CD4-positive, alpha-beta T cell treated with Interleukin-17A for 4 hours (primary cell): ENCODE measurements at regions not wholly inside any gene's neighbourhood (a gene's known extent, or its start where the extent isn't known, plus 50 kb on each side); places are given as distances from the start of the nearest gene placed in this dataset.

Source experiments
- DNase-seq: peaks from one replicate; pipeline ENCODE4 v3.0.0-alpha.2; 2020; ENCODE audit warnings: mixed read lengths

DNA sequence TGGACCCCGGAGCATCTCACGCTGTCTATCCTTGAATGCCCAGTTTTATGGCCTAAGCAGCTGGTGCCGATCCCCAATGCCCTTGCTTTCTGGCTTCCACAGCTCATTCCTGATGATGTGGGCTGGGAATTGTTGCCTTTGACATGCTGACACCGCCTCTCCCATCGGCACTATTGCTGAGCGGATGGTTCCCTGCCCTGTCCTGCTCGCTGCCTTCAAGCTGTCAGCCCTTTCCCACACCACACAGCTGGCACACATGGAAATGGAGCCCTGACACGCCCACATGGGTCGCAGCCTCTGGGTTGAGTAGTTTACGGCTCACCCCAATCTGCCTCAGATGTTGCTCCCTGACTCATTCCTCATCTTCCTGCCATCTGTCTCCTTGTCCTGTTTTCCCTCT is 110.2 kb upstream of the SESN3 start:
- DNase-seq: no peak

DNA sequence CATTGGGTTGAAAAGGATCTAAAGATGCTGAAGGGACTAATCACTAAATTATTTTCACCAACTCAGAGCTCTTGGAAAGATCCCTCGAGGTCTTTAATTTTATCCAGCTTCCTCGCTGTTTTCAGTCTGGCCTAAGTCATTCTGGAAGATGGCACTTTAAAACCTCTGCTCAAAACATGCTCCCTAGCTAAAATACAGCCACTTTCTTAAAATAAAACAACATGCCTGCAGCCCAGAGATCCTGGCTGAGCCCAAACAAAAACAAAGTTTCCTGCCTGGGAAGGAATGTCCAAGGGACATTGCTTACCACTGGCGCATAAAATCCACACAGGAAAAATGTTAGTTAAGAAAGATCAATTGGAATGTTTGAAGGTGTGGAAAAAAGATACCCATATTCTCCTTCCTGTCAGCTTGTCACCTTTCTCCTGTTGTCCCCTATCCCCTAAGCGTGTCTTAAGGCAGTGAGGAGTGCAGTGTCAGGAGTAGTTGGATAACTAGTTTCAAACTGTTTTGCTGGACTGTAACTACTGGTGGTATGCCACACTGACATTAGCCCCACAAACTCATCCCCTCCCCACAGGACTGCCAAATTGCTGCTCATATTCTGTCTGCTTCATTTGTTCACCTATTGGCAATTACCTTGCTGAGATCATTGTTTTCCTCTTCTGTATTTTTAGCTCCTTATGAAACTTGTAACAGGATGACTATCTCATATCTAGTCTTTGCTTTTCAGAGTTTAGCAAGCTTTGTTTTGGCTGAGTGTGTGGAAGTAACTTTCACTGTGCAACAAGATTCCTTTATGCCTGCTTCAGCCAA is 108.3 kb upstream of the SESN3 start:
- DNase-seq: no peak

DNA sequence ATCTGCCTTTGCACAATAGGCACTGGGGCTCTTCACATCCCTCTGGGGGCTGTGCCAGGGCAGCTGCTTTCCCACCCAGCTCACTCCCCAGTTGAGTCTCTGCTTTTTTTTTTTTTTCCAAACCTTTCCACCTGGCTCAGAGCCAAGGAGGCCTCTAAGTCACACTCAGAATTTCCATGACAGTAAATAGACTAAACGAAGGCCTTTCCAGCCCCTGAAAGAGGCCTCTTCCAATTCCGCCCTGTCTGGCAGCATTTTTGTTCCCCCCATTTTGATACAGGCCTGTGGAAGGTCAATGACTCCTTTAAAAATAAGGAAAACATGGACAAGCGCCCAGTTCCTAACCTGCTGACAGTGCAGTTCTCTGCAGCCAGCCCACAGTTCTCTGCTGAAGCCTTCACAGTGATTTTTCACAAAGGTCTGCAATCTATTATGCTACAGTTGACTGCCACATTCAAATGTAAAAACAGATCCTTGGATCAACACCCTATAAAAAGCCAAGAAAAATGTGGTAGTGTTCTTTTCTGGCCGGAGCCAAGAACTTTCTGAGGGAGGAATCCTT is 107.5 kb upstream of the SESN3 start:
- peak; percentile 5 for DNase-seq

DNA sequence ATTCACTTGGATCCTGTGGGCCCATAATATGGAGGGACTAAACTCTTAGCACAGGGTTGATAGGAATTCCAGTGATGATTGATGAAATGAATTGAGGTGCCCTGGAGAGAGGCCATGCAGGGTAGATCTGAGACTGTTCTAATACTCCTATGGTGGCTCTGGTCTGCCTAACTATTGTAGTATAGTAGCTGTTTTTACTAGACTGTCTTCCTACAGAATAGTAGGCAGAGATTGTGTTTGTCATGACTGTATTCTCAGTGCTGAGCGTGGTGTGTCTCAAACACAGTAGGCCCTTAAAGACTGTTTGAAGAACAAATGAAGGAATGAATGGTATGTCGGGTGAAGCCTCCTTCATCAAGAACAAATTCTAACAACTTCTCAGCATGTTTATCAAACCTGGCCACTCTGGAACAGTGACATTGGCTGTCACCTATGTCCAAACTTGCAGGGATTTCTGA is 107.0 kb upstream of the SESN3 start:
- DNase-seq: peak; percentile 3

DNA sequence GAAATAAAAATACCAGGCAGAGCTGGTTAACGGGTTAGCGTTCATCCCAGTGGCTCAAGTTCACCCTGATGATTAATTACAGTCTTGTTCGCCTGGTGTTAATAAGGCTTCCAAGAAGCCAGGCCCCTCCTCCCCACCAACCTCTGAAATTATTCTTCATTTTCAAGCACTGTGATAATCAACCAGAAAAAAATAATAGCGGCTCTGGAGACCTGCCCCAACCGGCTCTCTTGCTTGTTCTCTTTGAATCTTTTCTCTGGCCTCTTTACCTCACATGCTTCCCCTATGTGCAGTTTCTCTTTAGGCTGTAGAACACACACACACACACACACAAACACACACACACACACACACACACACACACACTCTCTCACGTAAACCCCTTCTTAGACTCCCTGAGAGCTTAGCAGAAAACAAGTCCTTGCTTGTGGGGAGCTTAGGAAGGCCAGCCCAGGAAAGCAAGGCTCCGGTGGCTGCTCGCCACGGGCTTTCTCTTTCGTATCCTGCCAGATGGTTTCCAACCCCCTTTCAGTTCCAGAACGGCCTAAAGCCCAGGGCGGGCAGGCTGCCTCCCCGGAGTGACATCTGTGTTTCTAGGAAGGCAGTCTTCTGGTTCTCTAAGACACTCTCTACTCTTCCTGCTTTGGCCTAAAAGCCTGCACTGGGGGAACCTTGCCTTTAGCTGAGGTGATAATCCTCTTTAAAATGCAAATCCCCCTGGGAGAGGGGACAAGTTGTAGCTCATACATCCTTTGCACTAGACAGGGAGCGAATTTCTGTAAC is 106.4 kb upstream of the SESN3 start:
- peak; percentile 57 for DNase-seq

DNA sequence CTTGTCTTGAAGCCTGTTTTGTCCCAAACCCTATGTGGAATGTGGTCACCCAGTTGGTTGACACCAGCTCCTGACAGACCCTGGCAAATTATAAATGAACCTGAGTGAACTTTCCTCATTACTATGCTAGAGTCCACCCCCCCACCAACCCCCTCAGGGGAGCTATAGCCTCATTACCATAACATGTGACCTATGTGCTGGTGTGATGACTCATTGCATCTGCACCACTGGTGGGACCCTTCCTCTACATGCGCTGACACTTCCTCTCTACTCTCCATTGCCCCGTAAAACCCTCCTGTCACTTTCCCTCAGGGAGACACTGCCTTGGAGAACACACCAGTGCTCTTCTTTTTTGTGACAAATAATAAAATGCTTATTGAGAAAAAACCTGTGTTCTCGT is 105.0 kb upstream of the SESN3 start:
- DNase-seq: peak; percentile 21

DNA sequence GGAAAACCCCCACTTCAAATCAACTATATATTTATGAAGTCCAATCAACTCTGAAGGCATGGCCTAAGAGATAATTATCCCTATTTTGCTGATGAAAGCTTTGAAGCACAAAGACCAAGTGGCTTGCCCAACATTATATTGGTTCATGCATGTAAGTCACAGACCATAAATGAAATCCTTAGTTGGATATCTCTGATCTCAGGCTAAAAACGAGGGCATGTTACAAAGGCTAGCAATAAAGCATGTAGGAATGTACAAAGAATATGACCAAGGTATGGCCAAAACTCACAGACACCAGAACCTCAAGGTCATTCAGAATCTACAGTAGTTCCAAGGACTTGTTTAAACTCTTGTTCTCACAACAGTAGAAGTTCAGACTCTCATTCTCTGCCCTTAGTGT is 100.2 kb upstream of the SESN3 start:
- no peak for DNase-seq

DNA sequence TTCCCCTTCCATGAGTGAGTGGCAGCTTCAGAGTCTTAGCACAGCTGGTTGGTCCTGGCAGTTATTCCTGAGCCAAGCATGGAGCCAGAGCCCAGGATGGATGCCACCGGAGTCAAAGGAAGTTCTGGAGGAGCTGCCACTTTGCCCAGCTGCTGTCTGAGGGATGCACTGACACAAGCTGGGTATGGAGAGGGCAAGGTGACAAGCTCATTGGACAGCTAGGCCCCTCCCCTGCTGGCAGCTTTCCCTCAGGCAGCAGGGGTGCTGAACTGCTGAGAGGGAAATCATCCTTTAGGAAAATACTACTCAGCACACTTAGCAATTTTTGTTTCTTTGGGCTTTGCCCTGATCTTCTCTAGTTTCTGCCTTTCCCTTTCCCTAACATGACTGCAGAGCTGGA is 99.3 kb upstream of the SESN3 start:
- no peak for DNase-seq

DNA sequence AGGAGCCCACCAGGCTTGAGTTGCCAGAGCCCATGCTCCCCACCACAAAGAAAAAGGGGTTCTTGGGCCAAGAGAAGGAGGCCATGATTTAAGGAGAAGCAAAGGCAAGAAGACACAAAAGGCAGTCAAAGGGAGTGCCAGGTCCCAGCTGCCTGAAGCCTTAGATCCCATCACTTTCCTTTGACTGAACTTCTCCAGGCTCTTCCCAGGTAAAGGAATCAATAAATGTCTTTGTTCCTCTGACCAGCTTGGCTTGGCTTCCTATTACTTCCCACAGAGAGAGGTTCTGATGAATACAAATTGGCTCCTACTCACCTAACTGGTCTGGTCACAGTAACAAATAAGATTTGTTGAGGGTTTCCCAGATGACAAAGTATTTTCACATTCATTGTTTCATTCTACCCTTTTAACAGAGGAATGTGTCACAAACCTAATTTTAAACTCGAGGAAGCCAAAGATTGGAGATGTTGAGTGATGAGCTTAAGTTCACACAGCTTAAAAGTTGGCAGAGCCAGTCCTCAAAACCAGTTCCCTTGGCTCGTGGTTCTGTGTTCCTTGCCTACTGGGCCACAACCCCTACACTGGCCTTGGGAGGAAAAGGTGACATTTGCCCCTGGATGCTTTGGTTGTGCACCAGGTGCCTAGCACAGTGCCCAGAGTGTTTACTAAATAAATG is 96.4 kb upstream of the SESN3 start:
- DNase-seq: no peak

DNA sequence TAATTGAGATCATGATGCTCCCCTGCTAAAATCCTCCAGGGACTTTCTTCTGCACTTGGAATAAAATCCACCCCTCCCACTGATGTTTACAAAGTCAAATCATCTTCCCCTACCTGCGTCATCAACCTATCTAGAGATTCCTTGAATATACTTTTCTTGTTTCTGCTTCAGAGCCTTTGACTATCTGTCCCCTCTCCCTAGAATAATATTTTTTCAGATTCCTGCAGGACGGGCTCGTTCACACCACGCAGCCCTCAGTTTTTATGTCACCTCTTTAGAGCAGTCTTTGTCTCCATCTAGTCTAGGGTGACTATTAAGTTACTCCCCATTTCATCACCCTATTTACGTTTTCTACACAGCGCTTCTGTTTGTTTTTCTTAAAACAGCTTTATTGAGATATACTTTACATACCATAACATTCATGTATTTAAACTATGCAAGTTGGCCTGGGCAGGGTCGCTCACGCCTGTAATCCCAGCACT is 94.8 kb upstream of the SESN3 start:
- no peak for DNase-seq

DNA sequence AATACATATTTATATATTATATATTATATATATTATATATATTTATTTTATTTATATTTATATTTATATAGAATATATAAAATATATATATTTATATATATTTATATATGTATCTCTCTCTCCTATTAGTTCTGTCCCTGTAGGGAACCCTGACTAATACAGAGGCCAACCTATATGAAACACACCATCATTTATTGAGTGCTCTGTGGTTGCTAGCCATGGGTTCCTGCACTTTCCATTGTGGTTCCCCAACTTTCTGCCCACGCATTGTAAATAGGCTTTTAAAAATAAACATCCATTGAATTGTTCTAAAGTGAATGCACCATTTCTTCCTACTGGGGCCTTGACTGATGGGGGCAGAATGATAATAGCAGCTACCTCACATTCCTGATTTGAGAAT is 93.8 kb upstream of the SESN3 start:
- no peak for DNase-seq

DNA sequence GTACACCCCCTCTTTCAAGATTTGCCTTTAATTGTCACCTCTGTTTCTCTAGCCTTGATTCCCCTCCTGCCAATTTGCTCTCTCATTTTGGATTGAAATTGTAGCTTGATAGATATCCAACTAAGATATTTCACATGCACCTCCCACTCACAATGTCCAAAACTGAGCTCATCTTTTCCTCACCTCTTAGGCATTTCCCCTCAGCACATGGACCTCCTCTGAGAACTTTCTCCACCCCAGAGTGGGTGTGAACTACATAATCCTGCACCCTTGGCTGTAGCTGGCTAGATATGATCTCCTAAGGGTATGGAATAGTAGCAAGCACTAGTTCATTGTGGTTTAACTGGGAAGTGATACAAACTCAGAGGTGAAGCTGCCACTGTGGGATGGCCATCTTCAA is 91.5 kb upstream of the SESN3 start:
- no peak for DNase-seq

DNA sequence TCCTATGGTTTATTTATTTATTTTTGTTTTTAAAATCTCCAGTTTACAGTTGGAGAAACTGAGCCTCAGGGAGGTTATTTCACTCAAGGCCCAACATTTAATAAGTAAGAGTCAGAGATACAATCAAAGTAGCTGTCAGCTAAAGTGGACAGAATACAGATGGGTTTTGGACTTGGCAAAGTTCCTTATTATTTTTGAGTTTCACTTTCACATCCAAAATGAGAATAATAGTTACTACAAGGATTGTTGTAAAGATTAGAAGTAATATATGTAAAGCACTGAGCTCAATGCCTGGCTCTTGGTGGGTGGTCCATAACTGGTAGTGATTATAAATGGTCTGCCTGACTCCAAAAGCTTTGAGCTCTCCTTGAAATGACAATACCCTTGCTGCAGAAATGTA is 87.5 kb upstream of the SESN3 start:
- DNase-seq: no peak

DNA sequence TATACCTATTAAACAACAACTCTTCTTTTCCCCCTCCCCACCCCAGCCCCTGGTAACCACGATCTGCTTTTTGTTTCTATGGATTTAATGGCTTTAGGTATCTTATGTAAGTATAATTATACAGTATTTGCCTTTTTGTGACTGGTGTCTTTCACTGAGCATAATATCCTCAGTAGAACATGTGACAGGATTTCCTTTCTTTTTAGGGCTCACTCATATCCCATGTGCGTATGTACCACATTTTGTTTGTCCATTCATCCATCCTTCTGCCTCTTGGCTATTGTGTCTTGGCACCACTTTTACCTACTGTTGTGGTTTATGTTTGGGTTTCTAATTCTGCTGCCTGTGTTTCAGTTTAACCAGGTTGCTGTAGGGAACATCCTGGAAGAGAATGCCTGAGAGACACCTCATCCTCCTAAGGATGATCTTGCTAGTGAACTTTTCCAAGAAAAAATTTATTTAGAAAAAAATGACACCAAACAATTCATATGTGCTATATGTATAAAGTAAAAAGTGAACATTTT is 77.6 kb upstream of the SESN3 start:
- no peak for DNase-seq

DNA sequence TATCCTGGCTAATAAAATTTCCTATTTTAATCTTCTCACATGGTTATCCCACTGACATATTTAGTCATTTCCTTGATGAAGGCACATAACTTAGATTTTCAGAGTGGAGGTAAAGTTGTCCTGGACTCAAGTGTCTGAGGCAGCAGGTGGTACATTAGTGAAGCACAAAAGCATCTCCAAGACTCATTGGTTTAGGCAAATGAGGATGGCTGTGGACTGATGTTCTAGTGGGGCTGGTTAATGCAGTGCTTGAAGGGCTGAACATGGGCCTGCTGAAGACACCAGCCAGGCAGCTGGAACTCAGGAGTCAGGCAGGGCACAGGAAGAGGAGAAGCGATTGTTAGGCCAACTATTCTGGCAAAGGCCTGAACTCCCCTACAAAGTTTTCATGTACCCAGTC is 76.3 kb upstream of the SESN3 start:
- no peak for DNase-seq

DNA sequence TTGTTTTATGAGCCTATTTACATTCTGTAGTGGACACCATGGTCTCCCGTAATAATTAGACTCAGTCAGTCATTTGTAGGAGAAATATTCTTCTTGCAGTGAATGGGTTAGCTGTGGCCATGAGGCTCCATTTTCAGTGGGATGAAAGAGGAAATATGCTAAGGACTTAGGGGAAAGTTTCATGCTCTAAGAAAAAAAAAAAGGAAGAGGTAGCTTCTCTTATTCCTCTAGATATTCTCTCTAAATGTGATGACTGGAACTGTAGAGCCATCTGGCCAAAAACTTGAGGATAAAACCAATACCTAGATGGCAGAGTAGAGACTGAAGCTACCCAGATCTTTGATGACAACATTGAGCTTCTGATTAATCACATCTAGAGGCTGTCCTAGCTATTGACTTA is 75.8 kb upstream of the SESN3 start:
- DNase-seq: no peak

DNA sequence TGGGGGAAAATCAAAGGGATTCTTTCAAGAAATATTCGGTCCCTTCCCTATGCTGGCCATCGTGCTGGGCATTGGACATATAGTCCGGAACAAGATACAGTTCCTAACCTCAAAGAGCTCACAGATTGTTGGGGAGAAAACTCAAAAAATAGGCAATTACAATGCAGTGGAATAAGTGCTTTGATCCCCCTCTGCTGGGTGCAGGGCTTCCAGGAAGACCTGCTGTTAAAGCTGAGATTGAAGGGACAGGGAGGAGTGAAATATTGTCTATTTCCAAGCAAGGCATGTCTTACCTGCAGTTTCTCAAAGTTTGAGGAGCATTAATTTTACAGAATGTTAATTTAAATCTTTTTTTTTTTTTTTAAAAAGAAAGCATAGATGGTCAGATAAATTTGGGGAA is 75.1 kb upstream of the SESN3 start:
- DNase-seq: no peak

DNA sequence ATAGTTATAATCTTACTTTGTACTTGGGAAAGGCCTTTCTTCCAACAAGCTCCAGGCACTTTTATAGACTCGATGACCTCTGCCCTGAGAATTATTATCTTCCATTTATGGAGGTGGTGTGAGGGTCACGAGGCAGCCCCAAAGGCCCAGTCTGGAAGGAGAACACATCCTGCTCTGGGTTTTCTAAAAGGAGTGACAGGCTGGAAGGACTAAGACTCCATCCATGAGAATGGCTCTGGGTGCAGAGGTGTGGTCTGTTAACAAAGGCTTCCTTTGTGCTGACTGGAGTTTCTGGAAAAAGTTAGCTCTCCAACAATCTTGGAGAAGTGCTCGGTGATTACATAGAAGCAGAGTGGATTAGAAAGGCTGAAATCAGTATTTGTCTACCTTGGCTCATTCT is 74.7 kb upstream of the SESN3 start:
- no peak for DNase-seq

DNA sequence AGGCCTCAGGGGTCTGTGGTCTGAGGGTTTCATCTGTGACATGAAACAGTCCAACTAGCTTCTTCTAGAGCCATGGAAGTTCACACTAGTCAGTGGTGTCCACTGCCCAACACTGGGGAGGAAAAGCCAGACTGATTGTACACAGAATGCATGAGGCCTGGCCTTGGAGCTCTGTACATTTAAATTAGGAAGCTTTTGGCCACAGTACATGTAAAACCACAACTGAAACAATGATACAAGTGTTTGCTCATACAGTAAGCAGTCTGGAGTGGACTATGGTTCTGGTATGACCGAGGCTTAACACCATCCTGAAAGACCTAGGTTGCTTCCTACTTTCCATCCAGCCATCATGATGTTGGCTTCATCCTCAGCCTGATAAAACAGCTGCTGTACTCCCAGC is 73.8 kb upstream of the SESN3 start:
- DNase-seq: no peak

DNA sequence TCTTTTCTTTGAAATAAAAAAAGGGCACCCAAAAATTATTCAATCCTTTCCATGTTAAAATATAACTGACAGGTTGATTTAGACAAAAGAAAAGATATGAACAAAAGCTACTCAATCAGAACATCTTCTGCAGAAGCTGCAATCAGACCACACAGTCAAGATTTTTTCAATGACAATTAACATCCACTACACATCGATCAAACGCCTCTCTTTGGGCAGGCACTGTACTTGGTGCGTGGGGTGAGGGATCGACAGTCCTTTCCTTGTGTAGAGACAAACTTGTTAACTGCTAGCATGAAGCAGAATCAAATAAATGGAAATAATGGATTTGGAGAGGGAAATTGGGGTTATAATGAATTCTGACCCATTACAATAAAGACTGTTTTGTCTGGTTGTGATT is 71.2 kb upstream of the SESN3 start:
- no peak for DNase-seq

DNA sequence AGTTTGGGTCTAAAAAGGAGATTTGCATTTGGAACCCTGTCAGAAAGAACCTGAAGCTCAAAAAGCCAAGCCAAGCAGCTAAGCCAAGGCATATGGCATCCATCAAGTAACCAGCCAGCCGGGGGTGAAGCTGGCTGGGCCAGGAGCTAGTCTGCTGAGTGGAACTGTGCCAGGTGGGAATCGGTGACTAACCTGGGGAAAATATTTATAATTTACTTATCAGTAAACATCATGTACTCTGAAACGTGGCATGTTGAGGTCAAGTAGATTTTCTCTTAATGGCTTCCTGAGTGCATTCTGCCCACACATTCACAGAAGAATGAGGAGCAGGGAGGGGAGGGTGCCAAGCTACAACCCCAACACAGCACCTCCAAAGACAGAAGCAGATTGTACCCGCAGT is 70.5 kb upstream of the SESN3 start:
- DNase-seq: no peak

DNA sequence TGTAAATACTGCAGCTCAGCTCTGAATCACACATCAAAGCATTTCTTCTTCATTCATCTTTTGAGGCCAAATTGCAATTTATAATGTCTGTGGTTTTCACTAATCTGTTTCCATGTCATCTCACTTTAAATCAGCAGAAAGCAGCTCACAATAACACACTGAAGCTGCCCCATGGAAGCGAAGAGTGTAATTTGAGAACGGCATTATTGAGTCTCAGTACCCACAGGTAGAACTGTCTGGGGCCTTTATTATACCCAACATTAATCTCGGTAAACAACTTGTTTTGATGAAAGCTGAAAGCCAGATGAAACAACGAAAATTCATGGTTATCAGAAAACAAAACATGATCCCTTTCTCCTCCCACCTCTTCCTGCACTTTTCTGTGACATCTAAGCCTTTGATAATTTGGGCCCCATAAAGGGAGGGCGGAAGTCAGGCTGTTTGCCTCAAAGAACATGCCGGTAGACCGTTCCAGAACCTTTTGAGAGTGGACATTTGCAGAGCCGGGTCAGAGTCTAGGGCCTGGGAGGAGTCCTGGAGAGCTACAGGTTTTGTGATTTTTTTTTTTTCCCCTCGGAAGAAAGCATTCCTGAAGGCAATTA is 68.2 kb upstream of the SESN3 start:
- DNase-seq: peak; percentile 29
